ENCODE measurements at regions not wholly inside any gene's neighbourhood (a gene's known extent, or its start where the extent isn't known, plus 50 kb on each side); places are given as distances from the start of the nearest gene placed in this dataset.

DNA sequence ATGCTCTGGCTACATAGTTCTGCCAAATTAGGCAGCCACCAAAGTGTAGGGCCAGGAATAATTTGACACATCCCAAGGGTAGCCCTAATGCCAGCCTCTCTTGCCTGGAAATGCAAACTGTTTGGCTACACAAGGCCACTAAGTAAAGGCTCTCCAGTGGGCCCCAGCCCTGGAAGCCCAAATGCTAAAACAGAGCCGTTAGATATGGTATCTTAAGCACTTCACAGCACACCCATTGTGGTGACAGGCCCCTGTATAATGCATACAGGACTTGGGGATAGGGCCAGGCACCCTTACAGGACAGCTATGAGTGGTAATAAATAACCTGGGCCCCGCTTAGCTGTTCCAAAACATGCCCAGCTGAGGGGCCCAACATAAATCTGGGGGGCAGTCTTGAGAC is 623.9 kb downstream of the BCOR start:
- Histone ChIP-seq H3K9ac (ENCODE audit: insufficient read length, low read depth) (no peak overlapping the region), H3K36me3 (ENCODE audit: insufficient read depth, insufficient read length, low read length) (no peaks in the 10 kb centered on the region), H3K9me3 (ENCODE audit: insufficient read depth, low read length) (no peaks in the 10 kb centered on the region), H3K4me3 (ENCODE audit: insufficient read length, low read depth) (no peak overlapping the region), H3K27me3 (ENCODE audit: insufficient read depth, insufficient read length) (no peaks in the 10 kb centered on the region), H3K4me1 (ENCODE audit: insufficient read depth, insufficient read length) (peaks cover 4% of the 10 kb centered on the region)
- DNase-seq (ENCODE audit: low read depth, low spot score): no peak
- no peak for TF ChIP-seq SUZ12 (IDR thresholded peaks at IDR 0.05; ENCODE audit: extremely low read depth, insufficient read depth, insufficient read length)
- no peak for TF ChIP-seq YY1 (IDR thresholded peaks at IDR 0.05; ENCODE audit: insufficient read depth, insufficient read length)
- TF ChIP-seq ZNF274 (IDR thresholded peaks at IDR 0.05; ENCODE audit: low read depth, low read length): no peak

DNA sequence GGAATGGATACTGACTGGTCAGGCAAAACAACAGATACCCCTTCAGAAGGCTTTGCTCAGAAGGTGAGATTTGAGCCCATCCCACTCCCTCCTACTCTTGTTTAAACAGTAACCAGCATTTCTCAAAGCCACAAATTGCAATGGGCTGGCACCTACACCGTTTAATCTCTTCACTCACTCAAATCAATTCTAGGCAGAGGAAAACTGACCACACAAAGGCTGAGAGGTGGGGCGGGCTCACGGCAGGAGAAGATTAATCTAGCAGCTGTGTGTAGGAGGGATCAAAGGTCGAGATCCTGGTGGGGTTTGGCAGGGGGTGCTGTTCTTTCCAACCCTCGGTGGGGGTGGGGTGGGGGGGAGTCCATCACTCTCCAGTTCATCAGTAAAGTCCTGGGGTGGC is 622.4 kb downstream of the BCOR start:
- Histone ChIP-seq H3K27me3 (ENCODE audit: insufficient read depth, insufficient read length) (no peaks in the 10 kb centered on the region), H3K36me3 (ENCODE audit: insufficient read depth, insufficient read length, low read length) (no peaks in the 10 kb centered on the region), H3K4me1 (ENCODE audit: insufficient read depth, insufficient read length) (peaks cover 4% of the 10 kb centered on the region), H3K9ac (ENCODE audit: insufficient read length, low read depth) (no peak overlapping the region), H3K4me3 (ENCODE audit: insufficient read length, low read depth) (no peak overlapping the region), H3K9me3 (ENCODE audit: insufficient read depth, low read length) (no peaks in the 10 kb centered on the region)
- TF ChIP-seq YY1 (IDR thresholded peaks at IDR 0.05; ENCODE audit: insufficient read depth, insufficient read length) (no peak), SUZ12 (IDR thresholded peaks at IDR 0.05; ENCODE audit: extremely low read depth, insufficient read depth, insufficient read length) (no peak), ZNF274 (IDR thresholded peaks at IDR 0.05; ENCODE audit: low read depth, low read length) (no peak)
- no peak for DNase-seq (ENCODE audit: low read depth, low spot score)

DNA sequence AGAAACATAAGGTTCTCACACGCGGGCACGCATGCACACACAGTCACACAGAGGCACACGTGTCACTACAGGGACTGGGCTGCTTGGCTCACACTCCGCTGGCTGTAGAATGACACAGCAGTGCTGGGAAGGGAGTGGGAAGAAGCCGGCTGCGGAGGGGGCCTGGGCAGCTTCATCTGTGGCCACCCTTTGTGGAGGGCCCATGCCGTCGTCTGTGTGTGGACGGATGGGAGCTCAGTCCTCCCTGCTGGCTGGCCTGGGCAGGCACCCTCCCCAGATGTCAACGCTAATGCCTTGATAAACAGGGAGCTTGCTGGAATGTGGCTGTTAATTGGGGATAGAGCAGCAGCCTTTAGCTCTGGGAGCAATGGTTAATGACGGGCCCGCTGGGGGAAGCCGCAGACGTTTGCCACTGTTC is 621.1 kb downstream of the BCOR start:
- peaks cover 4% of the 10 kb centered on the region for H3K4me1 ChIP-seq (ENCODE audit: insufficient read depth, insufficient read length)
- no peak overlapping the region for H3K9ac ChIP-seq (ENCODE audit: insufficient read length, low read depth)
- DNase-seq (ENCODE audit: low read depth, low spot score): no peak
- no peaks in the 10 kb centered on the region for H3K27me3 ChIP-seq (ENCODE audit: insufficient read depth, insufficient read length)
- H3K36me3 ChIP-seq (ENCODE audit: insufficient read depth, insufficient read length, low read length): no peaks in the 10 kb centered on the region
- TF ChIP-seq ZNF274 (IDR thresholded peaks at IDR 0.05; ENCODE audit: low read depth, low read length) (no peak), SUZ12 (IDR thresholded peaks at IDR 0.05; ENCODE audit: extremely low read depth, insufficient read depth, insufficient read length) (no peak), YY1 (IDR thresholded peaks at IDR 0.05; ENCODE audit: insufficient read depth, insufficient read length) (no peak)
- no peaks in the 10 kb centered on the region for H3K9me3 ChIP-seq (ENCODE audit: insufficient read depth, low read length)
- H3K4me3 ChIP-seq (ENCODE audit: insufficient read length, low read depth): no peak overlapping the region

DNA sequence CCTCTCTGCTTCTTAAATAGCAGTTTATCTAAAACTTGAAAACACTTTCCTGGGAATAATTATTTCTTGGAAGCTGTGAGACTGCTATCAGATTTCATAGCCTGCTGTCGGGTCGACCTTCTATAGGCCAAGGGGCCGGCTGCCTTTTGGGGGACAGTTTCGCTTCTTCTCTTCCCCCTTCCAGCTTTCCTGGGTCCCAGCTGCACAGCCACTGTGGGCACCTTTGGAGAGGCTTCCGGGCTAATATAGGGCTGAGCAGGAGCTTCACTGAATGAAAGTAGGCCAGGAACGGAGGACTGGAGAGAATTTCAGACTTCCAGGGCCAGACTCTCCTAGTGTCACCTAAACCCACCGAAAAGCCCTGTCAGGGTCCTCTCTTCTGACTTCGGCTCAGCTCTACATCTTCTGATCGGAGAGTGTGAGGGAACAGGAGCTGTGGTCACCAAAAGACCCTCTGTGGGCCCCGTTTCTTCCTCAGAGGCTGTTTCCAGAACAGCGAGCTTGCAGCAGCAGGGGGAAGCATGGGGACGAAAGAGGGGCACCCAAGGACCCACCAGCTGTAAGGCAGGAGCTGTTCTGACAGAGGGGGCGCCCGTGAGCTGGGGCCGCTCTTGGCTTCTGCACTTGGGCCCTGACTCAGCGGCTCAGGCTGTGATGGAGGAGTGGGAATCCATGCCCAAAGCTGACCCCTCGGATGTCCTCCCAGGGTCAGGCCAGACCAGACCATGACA is 620.6 kb downstream of the BCOR start:
- no peaks in the 10 kb centered on the region for H3K9me3 ChIP-seq (ENCODE audit: insufficient read depth, low read length)
- TF ChIP-seq ZNF274 (IDR thresholded peaks at IDR 0.05; ENCODE audit: low read depth, low read length) (no peak), SUZ12 (IDR thresholded peaks at IDR 0.05; ENCODE audit: extremely low read depth, insufficient read depth, insufficient read length) (no peak), YY1 (IDR thresholded peaks at IDR 0.05; ENCODE audit: insufficient read depth, insufficient read length) (no peak)
- no peak overlapping the region for H3K4me3 ChIP-seq (ENCODE audit: insufficient read length, low read depth)
- H3K4me1 ChIP-seq (ENCODE audit: insufficient read depth, insufficient read length): peaks cover 4% of the 10 kb centered on the region
- H3K27me3 ChIP-seq (ENCODE audit: insufficient read depth, insufficient read length): no peaks in the 10 kb centered on the region
- no peak for DNase-seq (ENCODE audit: low read depth, low spot score)
- H3K9ac ChIP-seq (ENCODE audit: insufficient read length, low read depth): no peak overlapping the region
- no peaks in the 10 kb centered on the region for H3K36me3 ChIP-seq (ENCODE audit: insufficient read depth, insufficient read length, low read length)

DNA sequence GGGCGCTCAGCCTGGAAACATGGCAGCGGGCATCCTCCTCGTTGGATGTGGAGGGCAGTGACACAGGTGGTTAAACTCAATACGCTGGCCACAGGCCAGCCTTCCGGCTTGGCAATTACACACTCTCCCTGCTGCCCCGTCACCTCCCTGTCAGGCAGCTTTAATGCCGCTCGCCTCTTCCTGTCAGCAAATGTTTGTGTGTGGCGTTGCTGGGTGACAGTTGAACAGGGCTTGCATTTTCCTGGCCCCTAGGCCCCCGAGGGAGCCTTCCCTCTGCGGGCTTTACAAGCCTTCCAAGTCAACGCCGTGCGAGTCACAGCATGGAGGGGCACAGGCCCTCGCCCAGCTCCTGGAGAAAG is 620.0 kb downstream of the BCOR start:
- DNase-seq (ENCODE audit: low read depth, low spot score): no peak

DNA sequence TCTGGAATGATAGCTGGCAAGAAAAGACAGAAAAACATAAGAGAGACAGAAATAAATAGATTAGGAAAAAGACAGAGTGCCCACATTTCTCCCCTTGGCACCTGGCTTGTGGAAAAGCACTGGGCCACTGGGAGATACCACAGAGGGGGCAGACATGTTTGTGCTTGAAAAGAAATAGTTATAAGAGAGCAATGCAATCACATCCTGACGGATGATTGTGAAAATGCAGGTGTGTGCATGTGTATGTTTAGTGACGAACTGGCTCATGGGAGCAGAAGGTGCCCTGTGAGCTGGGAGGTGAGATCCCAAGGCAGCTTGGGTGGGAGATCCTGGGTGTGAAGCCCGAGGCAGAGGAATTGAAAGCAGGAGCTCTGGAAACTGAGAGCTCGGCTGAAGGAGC is 617.9 kb downstream of the BCOR start:
- no peaks in the 10 kb centered on the region for H3K9me3 ChIP-seq (ENCODE audit: insufficient read depth, low read length)
- H3K4me3 ChIP-seq (ENCODE audit: insufficient read length, low read depth): no peak overlapping the region
- peaks cover 4% of the 10 kb centered on the region for H3K4me1 ChIP-seq (ENCODE audit: insufficient read depth, insufficient read length)
- H3K9ac ChIP-seq (ENCODE audit: insufficient read length, low read depth): no peak overlapping the region
- H3K36me3 ChIP-seq (ENCODE audit: insufficient read depth, insufficient read length, low read length): no peaks in the 10 kb centered on the region
- H3K27me3 ChIP-seq (ENCODE audit: insufficient read depth, insufficient read length): no peaks in the 10 kb centered on the region
- no peak for TF ChIP-seq YY1 (IDR thresholded peaks at IDR 0.05; ENCODE audit: insufficient read depth, insufficient read length)
- no peak for TF ChIP-seq ZNF274 (IDR thresholded peaks at IDR 0.05; ENCODE audit: low read depth, low read length)
- TF ChIP-seq SUZ12 (IDR thresholded peaks at IDR 0.05; ENCODE audit: extremely low read depth, insufficient read depth, insufficient read length): no peak
- no peak for DNase-seq (ENCODE audit: low read depth, low spot score)

More for the DNA sequence above, 620.0 kb downstream of the BCOR start:
- Histone ChIP-seq H3K4me3 (ENCODE audit: insufficient read length, low read depth) (no peak overlapping the region), H3K9ac (ENCODE audit: insufficient read length, low read depth) (no peak overlapping the region), H3K27me3 (ENCODE audit: insufficient read depth, insufficient read length) (no peaks in the 10 kb centered on the region), H3K9me3 (ENCODE audit: insufficient read depth, low read length) (no peaks in the 10 kb centered on the region), H3K36me3 (ENCODE audit: insufficient read depth, insufficient read length, low read length) (no peaks in the 10 kb centered on the region), H3K4me1 (ENCODE audit: insufficient read depth, insufficient read length) (peaks cover 4% of the 10 kb centered on the region)
- TF ChIP-seq YY1 (IDR thresholded peaks at IDR 0.05; ENCODE audit: insufficient read depth, insufficient read length): no peak
- no peak for TF ChIP-seq ZNF274 (IDR thresholded peaks at IDR 0.05; ENCODE audit: low read depth, low read length)
- no peak for TF ChIP-seq SUZ12 (IDR thresholded peaks at IDR 0.05; ENCODE audit: extremely low read depth, insufficient read depth, insufficient read length)

DNA sequence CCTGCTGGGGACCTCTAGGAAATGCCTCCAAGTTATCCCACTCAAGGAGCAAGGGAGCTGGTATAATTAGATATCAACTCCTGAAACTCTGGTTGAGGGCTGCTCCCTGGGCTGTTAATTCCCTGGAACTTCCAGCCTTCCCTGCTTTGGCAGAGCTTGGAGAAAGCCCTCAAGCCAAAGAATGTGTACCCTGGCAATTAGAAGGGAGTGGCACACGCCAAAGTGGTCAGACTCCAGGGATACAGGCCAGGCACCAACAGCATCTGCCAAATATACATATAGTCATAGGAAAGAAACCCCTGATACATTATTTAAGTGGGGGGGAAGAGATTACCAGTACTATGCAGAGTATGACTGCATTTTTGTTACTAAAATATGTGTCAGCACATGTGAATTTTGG is 616.8 kb downstream of the BCOR start:
- TF ChIP-seq ZNF274 (IDR thresholded peaks at IDR 0.05; ENCODE audit: low read depth, low read length): no peak
- no peak for TF ChIP-seq YY1 (IDR thresholded peaks at IDR 0.05; ENCODE audit: insufficient read depth, insufficient read length)
- TF ChIP-seq SUZ12 (IDR thresholded peaks at IDR 0.05; ENCODE audit: extremely low read depth, insufficient read depth, insufficient read length): no peak

More for the DNA sequence above, 616.8 kb downstream of the BCOR start:
- peaks cover 4% of the 10 kb centered on the region for H3K4me1 ChIP-seq (ENCODE audit: insufficient read depth, insufficient read length)
- no peaks in the 10 kb centered on the region for H3K27me3 ChIP-seq (ENCODE audit: insufficient read depth, insufficient read length)
- DNase-seq (ENCODE audit: low read depth, low spot score): no peak
- H3K9ac ChIP-seq (ENCODE audit: insufficient read length, low read depth): no peak overlapping the region
- no peak overlapping the region for H3K4me3 ChIP-seq (ENCODE audit: insufficient read length, low read depth)
- H3K36me3 ChIP-seq (ENCODE audit: insufficient read depth, insufficient read length, low read length): no peaks in the 10 kb centered on the region
- no peaks in the 10 kb centered on the region for H3K9me3 ChIP-seq (ENCODE audit: insufficient read depth, low read length)

Data from NT2/D1 (cell line).